ENCODE measurements at regions not wholly inside any gene's neighbourhood (a gene's known extent, or its start where the extent isn't known, plus 50 kb on each side); places are given as distances from the start of the nearest gene placed in this dataset.

DNA sequence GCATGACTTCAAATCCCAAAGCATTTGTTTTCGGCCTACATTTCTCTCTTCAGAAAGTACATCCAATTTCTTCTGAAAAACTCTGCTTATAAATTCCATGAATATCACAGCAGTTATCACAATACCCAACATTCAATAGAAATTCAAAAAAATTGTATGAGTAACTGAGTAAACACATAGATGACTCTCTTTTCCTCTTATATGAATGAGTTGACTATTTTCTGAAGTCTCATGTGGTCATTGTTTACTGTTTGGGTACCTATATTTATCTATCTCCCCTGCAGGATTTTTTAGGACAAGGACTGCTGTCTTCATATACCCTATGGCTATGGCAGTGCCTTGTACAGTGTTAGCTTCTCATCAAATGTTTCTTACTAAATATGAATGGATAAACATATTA, 157.1 kb downstream of the HTR1A start:
- Histone ChIP-seq H3K79me2 (no peaks in the 10 kb centered on the region), H3K9ac (no peak overlapping the region), H3K4me1 (no peaks in the 10 kb centered on the region), H2AFZ (no peak overlapping the region), H3K9me3 (ENCODE audit: control insufficient read depth, low read length) (no peaks in the 10 kb centered on the region), H3K27me3 (ENCODE audit: control insufficient read depth, insufficient read depth, low read length) (no peaks in the 10 kb centered on the region), H3K4me2 (ENCODE audit: low read length) (no peak overlapping the region), H3K27ac (no peak overlapping the region), H3K36me3 (ENCODE audit: control insufficient read depth, insufficient read depth, low read length) (no peaks in the 10 kb centered on the region), H3K4me3 (ENCODE audit: low read depth, low read length) (no peak overlapping the region)
- TF ChIP-seq, protein P1, sequence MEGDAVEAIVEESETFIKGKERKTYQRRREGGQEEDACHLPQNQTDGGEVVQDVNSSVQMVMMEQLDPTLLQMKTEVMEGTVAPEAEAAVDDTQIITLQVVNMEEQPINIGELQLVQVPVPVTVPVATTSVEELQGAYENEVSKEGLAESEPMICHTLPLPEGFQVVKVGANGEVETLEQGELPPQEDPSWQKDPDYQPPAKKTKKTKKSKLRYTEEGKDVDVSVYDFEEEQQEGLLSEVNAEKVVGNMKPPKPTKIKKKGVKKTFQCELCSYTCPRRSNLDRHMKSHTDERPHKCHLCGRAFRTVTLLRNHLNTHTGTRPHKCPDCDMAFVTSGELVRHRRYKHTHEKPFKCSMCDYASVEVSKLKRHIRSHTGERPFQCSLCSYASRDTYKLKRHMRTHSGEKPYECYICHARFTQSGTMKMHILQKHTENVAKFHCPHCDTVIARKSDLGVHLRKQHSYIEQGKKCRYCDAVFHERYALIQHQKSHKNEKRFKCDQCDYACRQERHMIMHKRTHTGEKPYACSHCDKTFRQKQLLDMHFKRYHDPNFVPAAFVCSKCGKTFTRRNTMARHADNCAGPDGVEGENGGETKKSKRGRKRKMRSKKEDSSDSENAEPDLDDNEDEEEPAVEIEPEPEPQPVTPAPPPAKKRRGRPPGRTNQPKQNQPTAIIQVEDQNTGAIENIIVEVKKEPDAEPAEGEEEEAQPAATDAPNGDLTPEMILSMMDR (IDR thresholded peaks at IDR 0.05), result no peak

DNA sequence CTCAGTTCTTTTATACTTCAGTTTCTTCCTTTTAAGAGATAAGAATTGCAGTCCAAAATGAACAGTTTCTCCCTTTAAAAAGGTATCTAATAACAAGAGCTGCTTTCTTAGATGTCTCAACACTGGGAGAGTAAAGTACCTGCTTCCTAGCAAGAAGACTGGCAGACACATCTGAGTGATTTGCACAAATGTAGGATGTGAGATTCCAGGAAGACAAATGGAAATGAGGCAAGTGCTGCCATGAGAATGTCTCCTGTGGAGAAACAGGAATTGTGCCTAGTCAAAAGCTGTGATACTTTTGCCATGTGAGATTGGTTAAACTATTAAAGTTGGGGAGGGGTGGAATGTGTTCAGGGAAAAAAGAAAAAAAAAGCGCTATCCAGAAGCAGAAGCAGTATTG, 159.1 kb downstream of the HTR1A start:
- H3K4me1 ChIP-seq, result no peaks in the 10 kb centered on the region
- no peak overlapping the region for H3K4me2 ChIP-seq (ENCODE audit: low read length)
- no peaks in the 10 kb centered on the region for H3K36me3 ChIP-seq (ENCODE audit: control insufficient read depth, insufficient read depth, low read length)
- no peak overlapping the region for H3K4me3 ChIP-seq (ENCODE audit: low read depth, low read length)
- H3K27me3 ChIP-seq (ENCODE audit: control insufficient read depth, insufficient read depth, low read length), result no peaks in the 10 kb centered on the region
- H3K27ac ChIP-seq, result no peak overlapping the region
- TF ChIP-seq, protein P1 (IDR thresholded peaks at IDR 0.05), result no peak
- no peak overlapping the region for H3K9ac ChIP-seq
- H3K79me2 ChIP-seq, result no peaks in the 10 kb centered on the region
- no peaks in the 10 kb centered on the region for H3K9me3 ChIP-seq (ENCODE audit: control insufficient read depth, low read length)
- no peak overlapping the region for H2AFZ ChIP-seq

GRCh38 chr5:63794979-63795378, 167.3 kb downstream of the HTR1A start:
- Histone ChIP-seq H3K4me3 (ENCODE audit: low read depth, low read length) (no peak overlapping the region), H3K27ac (no peak overlapping the region), H2AFZ (no peak overlapping the region), H3K36me3 (ENCODE audit: control insufficient read depth, insufficient read depth, low read length) (no peaks in the 10 kb centered on the region), H3K4me2 (ENCODE audit: low read length) (no peak overlapping the region), H3K79me2 (no peaks in the 10 kb centered on the region), H3K9ac (no peak overlapping the region), H3K4me1 (no peaks in the 10 kb centered on the region), H3K9me3 (ENCODE audit: control insufficient read depth, low read length) (no peaks in the 10 kb centered on the region), H3K27me3 (ENCODE audit: control insufficient read depth, insufficient read depth, low read length) (no peaks in the 10 kb centered on the region)
- TF ChIP-seq, protein P1 (IDR thresholded peaks at IDR 0.05), result no peak

DNA sequence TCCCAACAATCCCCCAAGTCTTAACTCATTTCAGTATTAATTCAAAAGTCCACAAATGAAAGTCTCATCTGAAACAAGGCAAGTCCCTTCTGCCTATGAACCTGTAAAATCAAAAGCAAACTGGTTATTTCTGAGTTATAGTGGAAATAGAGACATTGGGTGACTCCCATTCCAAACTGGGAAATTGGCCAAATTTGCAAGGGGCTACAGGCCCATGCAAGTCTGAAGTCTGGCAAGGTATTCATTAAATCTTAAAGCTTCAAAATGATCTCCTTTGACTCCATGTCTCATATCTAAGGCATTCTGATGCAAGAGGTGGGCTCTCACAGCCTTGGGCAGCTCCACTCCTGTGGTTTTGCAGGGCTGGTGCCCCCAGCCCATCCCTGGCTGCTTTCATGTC, 167.9 kb downstream of the HTR1A start:
- Histone ChIP-seq H3K4me3 (ENCODE audit: low read depth, low read length) (no peak overlapping the region), H3K4me1 (no peaks in the 10 kb centered on the region), H3K4me2 (ENCODE audit: low read length) (no peak overlapping the region), H3K9me3 (ENCODE audit: control insufficient read depth, low read length) (no peaks in the 10 kb centered on the region), H3K36me3 (ENCODE audit: control insufficient read depth, insufficient read depth, low read length) (no peaks in the 10 kb centered on the region), H3K79me2 (no peaks in the 10 kb centered on the region), H3K27ac (no peak overlapping the region), H3K27me3 (ENCODE audit: control insufficient read depth, insufficient read depth, low read length) (no peaks in the 10 kb centered on the region), H2AFZ (no peak overlapping the region), H3K9ac (no peak overlapping the region)
- TF ChIP-seq, protein P1 (IDR thresholded peaks at IDR 0.05), result no peak

DNA sequence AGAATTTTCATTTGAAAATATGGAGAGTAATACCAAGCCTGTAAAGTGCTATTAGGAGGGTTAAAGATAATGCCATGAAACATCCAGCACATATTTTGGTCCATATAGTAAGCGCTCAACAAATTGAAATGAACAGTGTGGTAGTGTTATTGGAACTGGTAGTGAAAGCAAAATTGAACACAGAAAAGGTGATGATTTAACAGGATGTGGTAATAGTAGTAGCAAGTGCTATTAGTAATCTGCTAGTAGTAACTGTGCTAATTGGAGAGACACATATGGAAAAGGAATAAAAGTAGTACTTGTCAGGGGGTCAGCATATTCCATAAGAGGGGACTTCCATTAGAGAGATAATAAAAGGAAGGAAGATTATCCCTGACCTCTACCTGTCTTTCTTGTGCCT, 187.3 kb downstream of the HTR1A start:
- no peak overlapping the region for H3K9ac ChIP-seq
- H2AFZ ChIP-seq, result no peak overlapping the region
- H3K27ac ChIP-seq, result no peak overlapping the region
- no peaks in the 10 kb centered on the region for H3K27me3 ChIP-seq (ENCODE audit: control insufficient read depth, insufficient read depth, low read length)
- no peaks in the 10 kb centered on the region for H3K79me2 ChIP-seq
- H3K36me3 ChIP-seq (ENCODE audit: control insufficient read depth, insufficient read depth, low read length), result no peaks in the 10 kb centered on the region
- TF ChIP-seq, protein P1 (IDR thresholded peaks at IDR 0.05), result no peak
- H3K9me3 ChIP-seq (ENCODE audit: control insufficient read depth, low read length), result no peaks in the 10 kb centered on the region
- no peak overlapping the region for H3K4me3 ChIP-seq (ENCODE audit: low read depth, low read length)
- H3K4me2 ChIP-seq (ENCODE audit: low read length), result no peak overlapping the region
- H3K4me1 ChIP-seq, result no peaks in the 10 kb centered on the region

Data from parathyroid adenoma (tissue), 2 donors.